H1 (cell line): ENCODE measurements at regions not wholly inside any gene's neighbourhood (a gene's known extent, or its start where the extent isn't known, plus 50 kb on each side); places are given as distances from the start of the nearest gene placed in this dataset.

Source experiments
- MAFK ChIP-seq: IDR thresholded peaks from 2 replicates; pipeline ENCODE4 v1.6.1; 2012; ENCODE audit warnings: low read depth, mild to moderate bottlenecking, improper control_type of control experiment, low read length
- NANOG ChIP-seq: IDR thresholded peaks from 2 replicates; pipeline ENCODE4 v1.6.1; 2011; ENCODE audit warnings: low read length, low read depth, mild to moderate bottlenecking, inconsistent platforms; ENCODE audit not compliant: insufficient read depth, poor library complexity, severe bottlenecking

- TF ChIP-seq NANOG (no peak), MAFK (no peak)
Measured at GRCh38 chr10:2014541-2014940, 277.2 kb upstream of the ADARB2 start (continued).
